IMR-90 (cell line): ENCODE measurements at regions not wholly inside any gene's neighbourhood (a gene's known extent, or its start where the extent isn't known, plus 50 kb on each side); places are given as distances from the start of the nearest gene placed in this dataset.

Experiments
- ELK1 ChIP-seq: fragments of 150-350 bp; IDR thresholded peaks from 2 replicates; pipeline ENCODE4 v1.6.1; 2016; ENCODE audit warnings: low read depth, mild to moderate bottlenecking, low read length, moderate library complexity, borderline replicate concordance
- FOS ChIP-seq: fragments of 150-350 bp; IDR thresholded peaks from 2 replicates; pipeline ENCODE4 v1.6.1; 2016; ENCODE audit warnings: low read depth, low read length
- MAFK ChIP-seq: IDR thresholded peaks from 2 replicates; pipeline ENCODE4 v1.6.1; 2012; ENCODE audit warnings: low read depth, low read length, improper control_type of control experiment
- NFE2L2 ChIP-seq: fragments of 150-350 bp; IDR thresholded peaks from 2 replicates; pipeline ENCODE4 v1.6.1; 2016; ENCODE audit warnings: low read depth, mild to moderate bottlenecking, low read length
- POLR2A ChIP-seq: IDR thresholded peaks from 2 replicates; pipeline ENCODE4 v1.6.1; 2012; ENCODE audit warnings: mild to moderate bottlenecking, low read depth, low read length
- RAD21 ChIP-seq: IDR thresholded peaks from 2 replicates; pipeline ENCODE4 v1.6.1; 2012; ENCODE audit warnings: low read length, improper control_type of control experiment
- RCOR1 ChIP-seq: IDR thresholded peaks from 2 replicates; pipeline ENCODE4 v1.6.1; 2012; ENCODE audit warnings: mild to moderate bottlenecking, low read length, improper control_type of control experiment; ENCODE audit not compliant: insufficient replicate concordance
- SMC3 ChIP-seq: fragments of 150-350 bp; IDR thresholded peaks from 2 replicates; pipeline ENCODE4 v1.6.1; 2016; ENCODE audit warnings: low read depth, mild to moderate bottlenecking, antibody characterized with exemption, low read length, moderate library complexity
- TF ChIP-seq, protein P1 (sequence below): conservative IDR thresholded peaks from 2 replicates; pipeline ENCODE4 v1.5.1; 2012; ENCODE audit warnings: mild to moderate bottlenecking, low read depth, low read length, improper control_type of control experiment

GRCh38 chr20:39986173-39986904 lies 702.7 kb downstream of the MAFB start:
- TF ChIP-seq POLR2A: no peak
- TF ChIP-seq ELK1: no peak
- TF ChIP-seq, protein P1, sequence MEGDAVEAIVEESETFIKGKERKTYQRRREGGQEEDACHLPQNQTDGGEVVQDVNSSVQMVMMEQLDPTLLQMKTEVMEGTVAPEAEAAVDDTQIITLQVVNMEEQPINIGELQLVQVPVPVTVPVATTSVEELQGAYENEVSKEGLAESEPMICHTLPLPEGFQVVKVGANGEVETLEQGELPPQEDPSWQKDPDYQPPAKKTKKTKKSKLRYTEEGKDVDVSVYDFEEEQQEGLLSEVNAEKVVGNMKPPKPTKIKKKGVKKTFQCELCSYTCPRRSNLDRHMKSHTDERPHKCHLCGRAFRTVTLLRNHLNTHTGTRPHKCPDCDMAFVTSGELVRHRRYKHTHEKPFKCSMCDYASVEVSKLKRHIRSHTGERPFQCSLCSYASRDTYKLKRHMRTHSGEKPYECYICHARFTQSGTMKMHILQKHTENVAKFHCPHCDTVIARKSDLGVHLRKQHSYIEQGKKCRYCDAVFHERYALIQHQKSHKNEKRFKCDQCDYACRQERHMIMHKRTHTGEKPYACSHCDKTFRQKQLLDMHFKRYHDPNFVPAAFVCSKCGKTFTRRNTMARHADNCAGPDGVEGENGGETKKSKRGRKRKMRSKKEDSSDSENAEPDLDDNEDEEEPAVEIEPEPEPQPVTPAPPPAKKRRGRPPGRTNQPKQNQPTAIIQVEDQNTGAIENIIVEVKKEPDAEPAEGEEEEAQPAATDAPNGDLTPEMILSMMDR: no peak
- no peak for TF ChIP-seq RAD21
- peak; percentile 68 for TF ChIP-seq MAFK
- no peak for TF ChIP-seq FOS
- peak; percentile 30; the same call in 1 of the 2 replicates for TF ChIP-seq NFE2L2
- no peak for TF ChIP-seq SMC3
- TF ChIP-seq RCOR1: no peak
